Esophagus squamous epithelium (tissue), 4 donors: ENCODE measurements at regions not wholly inside any gene's neighbourhood (a gene's known extent, or its start where the extent isn't known, plus 50 kb on each side); places are given as distances from the start of the nearest gene placed in this dataset.

Source experiments
- CTCF ChIP-seq, 6 experiments: fragments of 450-650 bp in 4 of 6; fragments of 200-600 bp in 2 of 6; sonication (generic) in 2 of 6; IDR thresholded peaks; one replicate each; pipeline ENCODE4 v1.5.1; 2016 to 2019; ENCODE audit warnings: antibody characterized with exemption in 6 of 6, mild to moderate bottlenecking in 4 of 6, moderate library complexity in 4 of 6
- POLR2A ChIP-seq, 4 donors: fragments of 450-650 bp; IDR thresholded peaks; one replicate each; pipeline ENCODE4 v1.6.1; 2017; ENCODE audit warnings: antibody characterized with exemption in 4 of 4, mild to moderate bottlenecking in 4 of 4, moderate library complexity in 3 of 4

- TF ChIP-seq CTCF (IDR thresholded peaks at IDR 0.05) (no peak), POLR2A (IDR thresholded peaks at IDR 0.05) (no peak)
Measured at GRCh38 chr2:52402128-52402527, 1365.5 kb upstream of the CHAC2 start.
